ENCODE measurements at regions not wholly inside any gene's neighbourhood (a gene's known extent, or its start where the extent isn't known, plus 50 kb on each side); places are given as distances from the start of the nearest gene placed in this dataset.

GRCh38 chr9:19728101-19728500 lies 60.7 kb downstream of the SLC24A2 start:
- TF ChIP-seq, protein P1, sequence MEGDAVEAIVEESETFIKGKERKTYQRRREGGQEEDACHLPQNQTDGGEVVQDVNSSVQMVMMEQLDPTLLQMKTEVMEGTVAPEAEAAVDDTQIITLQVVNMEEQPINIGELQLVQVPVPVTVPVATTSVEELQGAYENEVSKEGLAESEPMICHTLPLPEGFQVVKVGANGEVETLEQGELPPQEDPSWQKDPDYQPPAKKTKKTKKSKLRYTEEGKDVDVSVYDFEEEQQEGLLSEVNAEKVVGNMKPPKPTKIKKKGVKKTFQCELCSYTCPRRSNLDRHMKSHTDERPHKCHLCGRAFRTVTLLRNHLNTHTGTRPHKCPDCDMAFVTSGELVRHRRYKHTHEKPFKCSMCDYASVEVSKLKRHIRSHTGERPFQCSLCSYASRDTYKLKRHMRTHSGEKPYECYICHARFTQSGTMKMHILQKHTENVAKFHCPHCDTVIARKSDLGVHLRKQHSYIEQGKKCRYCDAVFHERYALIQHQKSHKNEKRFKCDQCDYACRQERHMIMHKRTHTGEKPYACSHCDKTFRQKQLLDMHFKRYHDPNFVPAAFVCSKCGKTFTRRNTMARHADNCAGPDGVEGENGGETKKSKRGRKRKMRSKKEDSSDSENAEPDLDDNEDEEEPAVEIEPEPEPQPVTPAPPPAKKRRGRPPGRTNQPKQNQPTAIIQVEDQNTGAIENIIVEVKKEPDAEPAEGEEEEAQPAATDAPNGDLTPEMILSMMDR (IDR thresholded peaks at IDR 0.05): no peak
- TF ChIP-seq POLR2A (IDR thresholded peaks at IDR 0.05): no peak

Measured in right lobe of liver (tissue), 4 donors.